ENCODE measurements at regions not wholly inside any gene's neighbourhood (a gene's known extent, or its start where the extent isn't known, plus 50 kb on each side); places are given as distances from the start of the nearest gene placed in this dataset.
"Not testable (repeated sequence)": the region's sequence is repeated elsewhere in the genome, so short reads cannot be mapped to it uniquely, and the experiment has no call there.

DNA sequence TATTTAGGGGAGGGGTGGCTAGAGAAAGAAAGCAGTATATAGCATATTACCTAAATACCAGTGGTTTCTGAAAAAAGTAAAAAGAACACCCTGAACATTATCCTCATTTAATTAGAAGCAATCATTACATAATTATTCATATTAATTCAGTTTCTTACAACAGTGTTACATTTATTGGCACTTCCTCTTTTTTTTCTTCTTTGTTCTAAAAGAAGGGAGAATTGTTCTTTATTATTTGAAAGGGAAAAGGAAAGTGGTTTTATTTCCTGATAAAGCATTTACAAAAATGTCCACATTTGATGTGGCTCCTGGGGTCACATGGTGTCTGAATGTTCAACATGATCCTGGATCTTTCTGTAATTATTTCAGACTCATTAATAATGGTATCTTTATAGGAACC lies 254.9 kb upstream of the ZEB2 start:
- Histone ChIP-seq H3K27me3 (no peaks in the 10 kb centered on the region), H3K27ac (no peak overlapping the region), H3K36me3 (no peaks in the 10 kb centered on the region), H3K4me3 (no peak overlapping the region), H3K4me1 (peaks cover 0 to 5% (median 0%) of the 10 kb centered on the region in 4 donors), H3K9me3 (no peaks in the 10 kb centered on the region)
- intact Hi-C loops (cut with DNase I) = no loop called here
- DNase-seq = no peak
- TF ChIP-seq, protein P1, sequence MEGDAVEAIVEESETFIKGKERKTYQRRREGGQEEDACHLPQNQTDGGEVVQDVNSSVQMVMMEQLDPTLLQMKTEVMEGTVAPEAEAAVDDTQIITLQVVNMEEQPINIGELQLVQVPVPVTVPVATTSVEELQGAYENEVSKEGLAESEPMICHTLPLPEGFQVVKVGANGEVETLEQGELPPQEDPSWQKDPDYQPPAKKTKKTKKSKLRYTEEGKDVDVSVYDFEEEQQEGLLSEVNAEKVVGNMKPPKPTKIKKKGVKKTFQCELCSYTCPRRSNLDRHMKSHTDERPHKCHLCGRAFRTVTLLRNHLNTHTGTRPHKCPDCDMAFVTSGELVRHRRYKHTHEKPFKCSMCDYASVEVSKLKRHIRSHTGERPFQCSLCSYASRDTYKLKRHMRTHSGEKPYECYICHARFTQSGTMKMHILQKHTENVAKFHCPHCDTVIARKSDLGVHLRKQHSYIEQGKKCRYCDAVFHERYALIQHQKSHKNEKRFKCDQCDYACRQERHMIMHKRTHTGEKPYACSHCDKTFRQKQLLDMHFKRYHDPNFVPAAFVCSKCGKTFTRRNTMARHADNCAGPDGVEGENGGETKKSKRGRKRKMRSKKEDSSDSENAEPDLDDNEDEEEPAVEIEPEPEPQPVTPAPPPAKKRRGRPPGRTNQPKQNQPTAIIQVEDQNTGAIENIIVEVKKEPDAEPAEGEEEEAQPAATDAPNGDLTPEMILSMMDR (IDR thresholded peaks at IDR 0.05) = no peak
- TF ChIP-seq POLR2AphosphoS5 (IDR thresholded peaks at IDR 0.05) (no peak), EP300 (IDR thresholded peaks at IDR 0.05) (no peak), POLR2A (IDR thresholded peaks at IDR 0.05) (no peak)

DNA sequence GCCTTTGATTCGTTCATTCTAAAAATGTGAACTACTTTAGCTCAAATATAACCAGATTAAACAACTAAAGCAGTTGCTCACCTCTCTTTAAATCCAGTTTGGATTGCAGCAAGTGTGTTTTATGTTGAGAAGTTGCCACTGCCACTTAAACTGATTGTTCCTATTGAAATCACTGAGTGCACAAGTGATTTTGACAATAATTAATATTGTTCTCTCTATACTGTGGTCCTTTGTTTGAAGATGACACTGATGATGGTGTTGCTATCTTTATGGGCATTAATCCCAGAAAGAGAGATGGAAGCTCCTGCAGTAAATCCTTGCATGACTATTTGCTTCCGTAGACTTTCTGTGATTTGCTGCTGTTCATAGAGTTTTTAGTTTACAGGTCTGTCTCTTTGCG lies 251.4 kb upstream of the ZEB2 start:
- TF ChIP-seq POLR2A (IDR thresholded peaks at IDR 0.05) = no peak
- TF ChIP-seq EP300 (IDR thresholded peaks at IDR 0.05) = no peak
- TF ChIP-seq, protein P1 (IDR thresholded peaks at IDR 0.05) = no peak
- no peak for TF ChIP-seq POLR2AphosphoS5 (IDR thresholded peaks at IDR 0.05)
- Histone ChIP-seq H3K9me3 (no peaks in the 10 kb centered on the region), H3K36me3 (no peaks in the 10 kb centered on the region), H3K27ac (no peak overlapping the region), H3K4me3 (no peak overlapping the region), H3K27me3 (no peaks in the 10 kb centered on the region), H3K4me1 (peaks cover 0 to 5% (median 0%) of the 10 kb centered on the region in 4 donors)
- WGBS, 2 donors = 90 to 95% methylated on average over 3 of the region's 3 CpGs
- DNase-seq = no peak
- intact Hi-C loops (cut with DNase I) = no loop called here

DNA sequence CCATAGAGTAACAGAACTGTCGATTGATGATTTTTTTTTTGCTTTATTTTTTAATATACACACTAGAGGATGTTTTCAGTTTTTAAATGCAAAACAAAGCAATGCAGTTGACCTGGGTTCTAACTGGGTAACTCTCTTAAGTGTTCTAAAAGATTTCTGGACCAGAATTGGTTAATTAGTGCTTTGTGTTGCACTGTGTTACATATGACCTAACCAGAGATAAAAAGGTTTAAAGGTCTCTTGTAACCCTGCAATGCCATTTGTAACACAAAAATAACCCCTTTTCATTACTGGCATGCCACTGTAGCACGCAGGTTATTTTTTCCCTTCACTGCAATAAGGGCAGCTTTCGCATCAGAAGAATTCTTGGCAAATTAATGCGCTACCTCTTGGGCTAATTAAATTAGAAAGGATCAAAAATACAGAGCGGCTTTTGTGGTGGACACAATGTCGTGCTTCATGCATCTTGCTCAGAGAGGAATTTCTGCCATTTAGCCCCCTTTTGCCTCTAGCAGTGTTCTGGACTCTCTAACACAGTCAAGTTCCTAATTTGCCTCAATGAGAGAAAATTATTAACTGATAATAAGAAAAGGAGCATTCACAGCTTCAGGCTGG lies 250.8 kb upstream of the ZEB2 start:
- intact Hi-C loops (cut with DNase I) = no loop called here
- Histone ChIP-seq H3K27me3 (no peaks in the 10 kb centered on the region), H3K27ac (no peak overlapping the region), H3K9me3 (no peaks in the 10 kb centered on the region), H3K4me1 (peaks cover 0 to 5% (median 0%) of the 10 kb centered on the region in 4 donors), H3K4me3 (no peak overlapping the region), H3K36me3 (no peaks in the 10 kb centered on the region)
- no peak for DNase-seq
- WGBS, 2 donors = 74 to 85% methylated on average over 6 of the region's 6 CpGs
- TF ChIP-seq POLR2AphosphoS5 (IDR thresholded peaks at IDR 0.05) = no peak
- no peak for TF ChIP-seq POLR2A (IDR thresholded peaks at IDR 0.05)
- TF ChIP-seq, protein P1 (IDR thresholded peaks at IDR 0.05) = no peak
- TF ChIP-seq EP300 (IDR thresholded peaks at IDR 0.05) = no peak

DNA sequence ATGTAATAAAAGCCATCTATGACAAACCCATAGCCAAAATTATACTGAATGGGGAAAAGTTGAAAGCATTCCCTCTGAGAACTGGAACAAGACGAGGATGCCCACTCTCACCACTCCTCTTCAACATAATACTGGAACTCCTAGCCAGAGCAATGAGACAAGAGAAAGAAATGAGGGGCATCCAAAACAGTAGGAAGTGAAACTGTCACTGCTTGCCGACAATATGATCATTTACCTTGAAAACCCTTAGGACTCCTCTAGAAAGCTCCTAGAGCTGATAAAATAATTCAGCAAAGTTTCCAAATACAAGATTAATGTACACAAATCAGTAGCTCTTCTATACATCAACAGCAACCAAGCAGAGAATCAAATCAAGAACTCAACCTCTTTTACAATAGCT lies 241.0 kb upstream of the ZEB2 start:
- H3K4me1 ChIP-seq; H3K36me3 ChIP-seq; H3K9me3 ChIP-seq; DNase-seq; intact Hi-C loops (cut with DNase I); H3K27me3 ChIP-seq; H3K27ac ChIP-seq; H3K4me3 ChIP-seq: not testable (repeated sequence)
- 71 to 75% methylated on average over 2 of the region's 2 CpGs for WGBS, 2 donors

DNA sequence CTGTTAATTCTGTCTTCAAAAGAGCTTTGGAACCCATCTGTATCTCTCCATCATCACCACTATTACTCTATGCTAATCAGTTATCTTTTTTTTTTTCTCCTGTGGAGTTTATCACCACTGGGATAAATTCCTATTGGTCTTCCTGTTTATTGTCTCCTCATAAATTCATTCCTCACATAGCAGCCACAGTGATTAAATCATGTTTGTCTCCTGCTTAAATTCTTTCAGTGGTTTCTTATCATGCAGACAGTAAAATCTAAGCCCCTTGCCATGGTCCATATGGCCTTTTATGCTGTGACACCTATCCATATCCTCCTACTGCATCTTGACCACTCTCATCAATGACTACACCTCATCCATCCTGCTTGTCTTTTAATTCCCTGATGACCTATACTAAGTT lies 239.8 kb upstream of the ZEB2 start:
- Histone ChIP-seq H3K9me3 (no peaks in the 10 kb centered on the region), H3K4me1 (no peaks in the 10 kb centered on the region), H3K27ac (no peak overlapping the region), H3K4me3 (no peak overlapping the region), H3K27me3 (no peaks in the 10 kb centered on the region), H3K36me3 (no peaks in the 10 kb centered on the region)
- intact Hi-C loops (cut with DNase I) = no loop called here
- TF ChIP-seq POLR2AphosphoS5 (IDR thresholded peaks at IDR 0.05) (no peak), POLR2A (IDR thresholded peaks at IDR 0.05) (no peak), EP300 (IDR thresholded peaks at IDR 0.05) (no peak)
- TF ChIP-seq, protein P1 (IDR thresholded peaks at IDR 0.05) = no peak
- no peak for DNase-seq

DNA sequence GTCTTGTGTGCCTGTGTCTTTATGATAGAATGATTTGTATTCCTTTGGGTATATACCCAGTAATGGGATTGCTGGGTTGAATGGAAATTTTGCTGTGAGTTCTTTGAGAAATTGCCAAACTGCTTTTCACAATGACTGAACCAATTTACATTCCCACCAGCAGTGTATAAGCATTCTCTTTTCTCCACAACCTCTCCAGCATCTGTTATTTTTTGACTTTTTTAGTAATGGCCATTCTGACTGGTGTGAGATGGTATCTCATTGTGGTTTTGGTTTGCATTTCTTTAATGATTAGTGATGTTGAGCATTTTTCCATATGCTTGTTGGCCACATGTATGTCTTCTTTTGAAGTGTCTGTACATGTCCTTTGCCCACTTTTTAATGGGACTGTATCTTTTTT lies 238.3 kb upstream of the ZEB2 start:
- H3K4me1 ChIP-seq; intact Hi-C loops (cut with DNase I); H3K36me3 ChIP-seq; H3K9me3 ChIP-seq; DNase-seq; H3K27ac ChIP-seq; H3K27me3 ChIP-seq; H3K4me3 ChIP-seq: not testable (repeated sequence)

Measured in sigmoid colon (tissue), 6 donors.